ENCODE measurements at regions not wholly inside any gene's neighbourhood (a gene's known extent, or its start where the extent isn't known, plus 50 kb on each side); places are given as distances from the start of the nearest gene placed in this dataset.
"Not testable (repeated sequence)": the region's sequence is repeated elsewhere in the genome, so short reads cannot be mapped to it uniquely, and the experiment has no call there.

- no CpG with 5 or more reads among the region's 1 CpG for WGBS, 2 donors
- H3K9me3 ChIP-seq, result not testable (repeated sequence)
Measured at GRCh38 chrX:37088778-37089177, 80.6 kb downstream of the FAM47C start.

GRCh38 chrX:37090142-37090541 lies 82.0 kb downstream of the FAM47C start:
- not testable (repeated sequence) for H3K9me3 ChIP-seq; H3K4me3 ChIP-seq; H3K36me3 ChIP-seq; H3K27me3 ChIP-seq; H3K27ac ChIP-seq; ATAC-seq (ENCODE audit: low FRiP score in 2 of 2); H3K4me1 ChIP-seq; DNase-seq
- no CpG with 5 or more reads among the region's 1 CpG for WGBS, 2 donors

More at GRCh38 chrX:37088778-37089177, 80.6 kb downstream of the FAM47C start:
- ATAC-seq (ENCODE audit: low FRiP score in 2 of 2); H3K4me3 ChIP-seq; H3K27me3 ChIP-seq; DNase-seq; H3K4me1 ChIP-seq; H3K36me3 ChIP-seq; H3K27ac ChIP-seq: not testable (repeated sequence)

- DNase-seq; ATAC-seq (ENCODE audit: low FRiP score in 2 of 2): not testable (repeated sequence)
- WGBS, 2 donors, result no CpG with 5 or more reads among the region's 4 CpGs
Measured at GRCh38 chrX:37096422-37097124, 88.4 kb downstream of the FAM47C start.

More at GRCh38 chrX:37096422-37097124, 88.4 kb downstream of the FAM47C start:
- H3K27ac ChIP-seq, H3K4me3 ChIP-seq, H3K36me3 ChIP-seq, H3K9me3 ChIP-seq, H3K27me3 ChIP-seq, H3K4me1 ChIP-seq: not testable (repeated sequence)
